NCI-H526 treated with DMSO at 0.1 percent for 48 hours (cell line): ENCODE measurements at regions not wholly inside any gene's neighbourhood (a gene's known extent, or its start where the extent isn't known, plus 50 kb on each side); places are given as distances from the start of the nearest gene placed in this dataset.
"Not testable (repeated sequence)": the region's sequence is repeated elsewhere in the genome, so short reads cannot be mapped to it uniquely, and the experiment has no call there.

Experiments
- DNase-seq: peaks from one replicate; lab custom pipeline; 2025; lab: John Stamatoyannopoulos, UW

GRCh38 chr18:29378651-29379136 is 1201.8 kb upstream of the CDH2 start:
- no peak for DNase-seq

GRCh38 chr18:29377346-29377745 is 1200.4 kb upstream of the CDH2 start:
- no peak for DNase-seq

- no peak for DNase-seq
Observed at GRCh38 chr18:29373000-29373399, 1196.1 kb upstream of the CDH2 start.

- DNase-seq = no peak
Observed at GRCh38 chr18:29361843-29362242, 1184.9 kb upstream of the CDH2 start.

- not testable (repeated sequence) for DNase-seq
Observed at GRCh38 chr18:29360659-29361058, 1183.7 kb upstream of the CDH2 start.

GRCh38 chr18:29359222-29359621 is 1182.3 kb upstream of the CDH2 start:
- DNase-seq = not testable (repeated sequence)

GRCh38 chr18:29351171-29351570 is 1174.2 kb upstream of the CDH2 start:
- no peak for DNase-seq

GRCh38 chr18:29328932-29329331 is 1152.0 kb upstream of the CDH2 start:
- DNase-seq = no peak

GRCh38 chr18:29326214-29326613 is 1149.3 kb upstream of the CDH2 start:
- no peak for DNase-seq

GRCh38 chr18:29321561-29321960 is 1144.6 kb upstream of the CDH2 start:
- no peak for DNase-seq

GRCh38 chr18:29313312-29313711 is 1136.4 kb upstream of the CDH2 start:
- no peak for DNase-seq

- no peak for DNase-seq
Observed at GRCh38 chr18:29311580-29311979, 1134.7 kb upstream of the CDH2 start.

GRCh38 chr18:29309366-29309765 is 1132.4 kb upstream of the CDH2 start:
- no peak for DNase-seq

- DNase-seq = no peak
Observed at GRCh38 chr18:29307982-29308381, 1131.1 kb upstream of the CDH2 start.

GRCh38 chr18:29307231-29307630 is 1130.3 kb upstream of the CDH2 start:
- no peak for DNase-seq

GRCh38 chr18:29305516-29305915 is 1128.6 kb upstream of the CDH2 start:
- DNase-seq = no peak

- DNase-seq = no peak
Observed at GRCh38 chr18:29301048-29301447, 1124.1 kb upstream of the CDH2 start.

- no peak for DNase-seq
Observed at GRCh38 chr18:29285471-29285870, 1108.5 kb upstream of the CDH2 start.

GRCh38 chr18:29271501-29271900 is 1094.6 kb upstream of the CDH2 start:
- no peak for DNase-seq

GRCh38 chr18:29259838-29260237 is 1082.9 kb upstream of the CDH2 start:
- no peak for DNase-seq

- no peak for DNase-seq
Observed at GRCh38 chr18:29254123-29254522, 1077.2 kb upstream of the CDH2 start.

GRCh38 chr18:29251681-29252080 is 1074.8 kb upstream of the CDH2 start:
- no peak for DNase-seq

GRCh38 chr18:29250843-29251242 is 1073.9 kb upstream of the CDH2 start:
- DNase-seq = no peak

GRCh38 chr18:29250259-29250658 is 1073.3 kb upstream of the CDH2 start:
- no peak for DNase-seq

- DNase-seq = no peak
Observed at GRCh38 chr18:29248805-29249204, 1071.9 kb upstream of the CDH2 start.
